Stimulated activated CD4-positive, alpha-beta T cell treated with anti-CD3 and anti-CD28 coated beads, Interleukin-15, amount 100 ng/mL, for 24 hours (primary cell): ENCODE measurements at regions not wholly inside any gene's neighbourhood (a gene's known extent, or its start where the extent isn't known, plus 50 kb on each side); places are given as distances from the start of the nearest gene placed in this dataset.

ENCODE experiments used
- DNase-seq: peaks from one replicate; pipeline ENCODE4 v3.0.0-alpha.2; 2020

- no peak for DNase-seq
Observed at GRCh38 chr3:76551739-76552138, 488.2 kb upstream of the ROBO2 start.

GRCh38 chr3:76552653-76553052 lies 487.2 kb upstream of the ROBO2 start:
- no peak for DNase-seq

GRCh38 chr3:76554707-76555106 lies 485.2 kb upstream of the ROBO2 start:
- DNase-seq: no peak

- no peak for DNase-seq
Observed at GRCh38 chr3:76561494-76562236, 478.2 kb upstream of the ROBO2 start.

GRCh38 chr3:76565496-76566210 lies 474.2 kb upstream of the ROBO2 start:
- DNase-seq: no peak

- DNase-seq: no peak
Observed at GRCh38 chr3:76566211-76566534, 473.7 kb upstream of the ROBO2 start.

- DNase-seq: no peak
Observed at GRCh38 chr3:76566904-76567303, 473.0 kb upstream of the ROBO2 start.

- DNase-seq: no peak
Observed at GRCh38 chr3:76570436-76571057, 469.4 kb upstream of the ROBO2 start.

GRCh38 chr3:76576201-76576600 lies 463.7 kb upstream of the ROBO2 start:
- DNase-seq: no peak

GRCh38 chr3:76582098-76582497 lies 457.8 kb upstream of the ROBO2 start:
- no peak for DNase-seq

- DNase-seq: no peak
Observed at GRCh38 chr3:76582632-76583378, 457.1 kb upstream of the ROBO2 start.

GRCh38 chr3:76585794-76586392 lies 454.0 kb upstream of the ROBO2 start:
- no peak for DNase-seq

GRCh38 chr3:76586471-76586870 lies 453.4 kb upstream of the ROBO2 start:
- DNase-seq: no peak

- DNase-seq: no peak
Observed at GRCh38 chr3:76610150-76610549, 429.7 kb upstream of the ROBO2 start.

GRCh38 chr3:76615719-76616118 lies 424.2 kb upstream of the ROBO2 start:
- DNase-seq: no peak

GRCh38 chr3:76624164-76624563 lies 415.7 kb upstream of the ROBO2 start:
- DNase-seq: no peak

- no peak for DNase-seq
Observed at GRCh38 chr3:76627236-76627635, 412.7 kb upstream of the ROBO2 start.

- DNase-seq: no peak
Observed at GRCh38 chr3:76631251-76631650, 408.6 kb upstream of the ROBO2 start.

- no peak for DNase-seq
Observed at GRCh38 chr3:76638006-76638405, 401.9 kb upstream of the ROBO2 start.

GRCh38 chr3:76643623-76644304 lies 396.1 kb upstream of the ROBO2 start:
- no peak for DNase-seq

- no peak for DNase-seq
Observed at GRCh38 chr3:76644305-76644675, 395.6 kb upstream of the ROBO2 start.

- no peak for DNase-seq
Observed at GRCh38 chr3:76645724-76646123, 394.2 kb upstream of the ROBO2 start.
